Activated CD4-positive, CD25-positive, alpha-beta regulatory T cell treated with anti-CD3 and anti-CD28 coated beads, Interleukin-2, amount 50 U/mL, for 72 hours (primary cell): ENCODE measurements at regions not wholly inside any gene's neighbourhood (a gene's known extent, or its start where the extent isn't known, plus 50 kb on each side); places are given as distances from the start of the nearest gene placed in this dataset.

Experiments used
- DNase-seq: peaks from one replicate; pipeline ENCODE4 v3.0.0; 2021

GRCh38 chr1:13878021-13878420, 178.0 kb downstream of the PRDM2 start:
- no peak for DNase-seq

GRCh38 chr1:13878451-13878850, 178.5 kb downstream of the PRDM2 start:
- no peak for DNase-seq

GRCh38 chr1:13881385-13882088, 181.5 kb downstream of the PRDM2 start:
- no peak for DNase-seq

GRCh38 chr1:13888351-13888986, 188.5 kb downstream of the PRDM2 start:
- DNase-seq, result no peak

GRCh38 chr1:13889495-13889894, 189.5 kb downstream of the PRDM2 start:
- DNase-seq, result no peak

- DNase-seq, result no peak
These were observed 190.8 kb downstream of the PRDM2 start for GRCh38 chr1:13890766-13891165.

GRCh38 chr1:13892198-13892597, 192.2 kb downstream of the PRDM2 start:
- DNase-seq, result no peak

- DNase-seq, result no peak
These were observed 192.8 kb downstream of the PRDM2 start for GRCh38 chr1:13892671-13893325.

- DNase-seq, result no peak
These were observed 193.4 kb downstream of the PRDM2 start for GRCh38 chr1:13893409-13893821.

- DNase-seq, result no peak
These were observed 196.9 kb downstream of the PRDM2 start for GRCh38 chr1:13896932-13897331.

GRCh38 chr1:13898406-13898805, 198.4 kb downstream of the PRDM2 start:
- no peak for DNase-seq

GRCh38 chr1:13899856-13900255, 199.9 kb downstream of the PRDM2 start:
- no peak for DNase-seq

GRCh38 chr1:13900583-13900982, 200.6 kb downstream of the PRDM2 start:
- DNase-seq, result no peak

- DNase-seq, result no peak
These were observed 201.1 kb downstream of the PRDM2 start for GRCh38 chr1:13901039-13901438.

- no peak for DNase-seq
These were observed 201.6 kb downstream of the PRDM2 start for GRCh38 chr1:13901597-13901996.

- DNase-seq, result no peak
These were observed 208.1 kb downstream of the PRDM2 start for GRCh38 chr1:13908128-13908527.

- no peak for DNase-seq
These were observed 212.0 kb downstream of the PRDM2 start for GRCh38 chr1:13911697-13912619.

- DNase-seq, result no peak
These were observed 213.4 kb downstream of the PRDM2 start for GRCh38 chr1:13913396-13913795.

- no peak for DNase-seq
These were observed 216.5 kb downstream of the PRDM2 start for GRCh38 chr1:13916530-13916929.

GRCh38 chr1:13917607-13918006, 217.6 kb downstream of the PRDM2 start:
- no peak for DNase-seq

GRCh38 chr1:13918862-13919261, 218.9 kb downstream of the PRDM2 start:
- DNase-seq, result no peak

- DNase-seq, result no peak
These were observed 221.2 kb downstream of the PRDM2 start for GRCh38 chr1:13921190-13921589.

GRCh38 chr1:13922466-13923110, 222.6 kb downstream of the PRDM2 start:
- no peak for DNase-seq
